HG03432 (cell line): ENCODE measurements at regions not wholly inside any gene's neighbourhood (a gene's known extent, or its start where the extent isn't known, plus 50 kb on each side); places are given as distances from the start of the nearest gene placed in this dataset.
"Not testable (repeated sequence)": the region's sequence is repeated elsewhere in the genome, so short reads cannot be mapped to it uniquely, and the experiment has no call there.

Source experiments
- ATAC-seq: cut with Tn5 transposase; IDR thresholded peaks from one replicate; pipeline ENCODE4 v1.9.1; 2021; ENCODE audit warnings: mild to moderate bottlenecking, moderate library complexity; ENCODE audit not compliant: unreplicated experiment

DNA sequence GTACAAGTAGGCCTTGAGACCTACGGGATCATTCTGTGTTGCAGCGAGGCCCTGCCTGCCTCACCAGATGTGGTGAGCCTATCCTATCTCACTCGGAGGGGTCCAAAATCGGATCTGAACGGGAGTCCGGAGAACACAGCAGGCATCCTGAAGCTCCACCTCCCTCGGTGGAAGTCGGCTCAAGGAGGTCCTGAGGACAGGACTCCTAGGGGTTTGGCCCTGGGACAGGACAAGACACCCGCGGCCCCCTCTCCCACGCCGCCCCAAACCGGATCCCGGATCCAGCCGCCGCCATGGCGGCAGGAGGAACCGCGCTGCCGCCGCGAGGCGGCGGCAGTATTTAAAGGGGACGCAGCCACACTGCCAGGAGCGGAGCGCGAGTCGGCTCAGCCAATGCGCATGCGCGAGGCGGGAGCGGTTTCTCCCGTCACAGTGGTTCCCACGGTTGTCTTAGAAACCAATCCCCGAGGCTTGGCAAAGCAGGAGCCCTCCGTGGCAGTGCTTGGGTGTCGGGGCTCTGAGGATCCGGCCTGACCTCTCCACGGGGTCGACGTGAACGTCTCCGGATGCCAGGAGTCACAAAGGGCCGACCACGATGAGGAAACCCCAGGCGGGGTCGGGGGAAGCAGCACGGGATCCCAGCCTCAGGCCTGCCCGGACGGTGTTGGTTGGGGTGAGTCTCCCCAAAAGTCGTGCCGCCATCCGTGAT, 454.6 kb upstream of the ZNG1F start:
- ATAC-seq: peak; percentile 99

DNA sequence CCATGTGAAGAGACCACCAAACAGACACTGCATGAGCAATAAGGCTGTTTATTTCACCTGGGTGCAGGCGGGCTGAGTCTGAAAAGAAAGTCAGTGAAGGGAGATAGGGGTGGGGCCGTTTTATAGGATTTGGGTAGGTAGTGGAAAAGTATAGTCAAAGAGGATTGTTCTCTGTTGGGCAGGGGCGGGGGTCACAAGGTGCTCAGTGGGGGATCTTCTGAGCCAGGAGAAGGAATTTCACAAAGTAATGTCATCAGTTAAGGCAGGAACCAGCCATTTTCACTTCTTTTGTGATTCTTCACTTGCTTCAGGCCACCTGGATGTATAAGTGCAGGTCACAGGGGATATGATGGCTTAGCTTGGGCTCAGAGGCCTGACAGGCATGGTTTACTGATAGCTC, 444.6 kb upstream of the ZNG1F start:
- ATAC-seq: not testable (repeated sequence)

DNA sequence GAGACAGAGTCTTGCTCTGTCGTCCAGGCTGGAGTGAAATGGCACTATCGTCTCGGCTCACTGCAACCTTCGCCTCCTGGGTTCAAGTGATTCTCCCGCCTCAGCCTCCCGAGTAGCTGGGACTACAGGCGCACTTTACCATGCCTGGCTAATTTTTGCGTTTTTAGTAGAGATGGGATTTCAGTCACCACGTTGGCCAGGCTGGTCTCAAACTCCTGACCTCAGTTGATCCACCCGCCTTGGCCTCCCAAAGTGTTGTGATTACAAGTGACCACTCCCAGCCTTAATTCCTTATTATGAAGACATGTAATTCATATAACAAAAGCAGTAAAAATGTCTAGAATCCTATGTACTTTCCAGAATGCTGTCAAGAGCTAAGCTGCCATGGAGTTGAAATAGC, 434.5 kb upstream of the ZNG1F start:
- ATAC-seq: not testable (repeated sequence)

DNA sequence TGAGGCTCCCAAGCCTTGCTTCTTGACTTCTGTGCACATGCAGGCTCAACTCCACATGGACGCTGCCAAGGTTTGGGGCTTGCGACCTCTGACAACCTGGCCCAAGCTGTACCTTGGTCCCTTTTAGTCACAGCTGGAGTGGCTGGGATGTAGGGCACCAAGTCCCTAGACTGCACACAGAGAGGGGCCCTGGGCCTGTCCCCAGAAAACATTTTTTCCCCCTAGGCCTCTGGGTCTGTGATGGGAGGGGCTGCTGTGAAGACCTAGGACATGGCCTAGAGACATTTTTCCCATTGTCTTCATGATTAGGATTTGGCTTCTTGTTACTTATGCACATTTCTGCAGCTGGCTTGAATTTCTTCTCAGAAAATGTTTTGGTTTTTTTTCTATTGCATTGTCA, 430.1 kb upstream of the ZNG1F start:
- not testable (repeated sequence) for ATAC-seq

DNA sequence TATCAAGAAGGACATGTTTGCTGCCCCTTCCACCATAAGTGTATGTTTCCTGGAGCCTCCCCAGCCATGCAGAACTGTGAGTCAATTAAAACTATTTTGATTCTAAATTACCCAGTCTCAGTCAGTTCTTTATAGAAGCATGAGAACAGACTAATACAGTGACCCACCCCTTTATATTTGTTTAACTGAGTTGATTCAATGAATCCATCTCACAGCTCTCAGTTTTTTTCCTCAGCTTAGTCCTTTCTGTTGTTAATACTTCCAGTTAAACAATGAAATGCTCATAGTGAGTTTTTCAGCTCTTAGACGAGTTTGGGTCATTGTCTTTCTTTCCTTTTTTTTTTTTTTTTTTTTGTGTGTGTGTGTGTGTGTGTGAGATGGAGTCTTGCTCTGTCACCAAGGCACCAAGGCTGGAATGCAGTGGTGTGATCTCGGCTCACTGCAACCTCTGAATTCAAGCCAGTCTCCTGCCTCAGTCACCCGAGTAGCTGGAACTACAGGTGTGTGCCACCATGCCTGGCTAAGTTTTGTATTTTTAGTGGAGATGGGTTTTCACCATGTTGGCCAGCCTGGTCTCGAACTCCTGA, 417.9 kb upstream of the ZNG1F start:
- not testable (repeated sequence) for ATAC-seq

DNA sequence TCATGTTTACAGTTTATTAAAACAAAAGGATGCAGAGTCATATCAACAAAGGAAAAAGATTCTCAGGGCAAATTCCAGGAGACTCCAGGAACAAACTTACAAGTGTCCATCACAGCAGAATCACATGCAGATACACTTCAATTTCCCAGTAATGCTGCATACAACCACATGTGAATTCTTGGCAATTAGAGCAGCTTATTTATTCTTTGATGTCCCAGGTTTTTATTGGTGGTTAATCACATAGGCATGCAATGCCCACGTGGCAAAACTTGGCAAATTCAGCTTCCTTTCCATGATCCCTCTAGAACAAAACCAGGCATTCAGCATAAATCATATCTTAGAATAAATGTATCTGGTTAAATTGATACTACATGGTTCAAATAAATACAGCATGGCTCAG, 376.5 kb upstream of the ZNG1F start:
- ATAC-seq: not testable (repeated sequence)
